ENCODE measurements at regions not wholly inside any gene's neighbourhood (a gene's known extent, or its start where the extent isn't known, plus 50 kb on each side); places are given as distances from the start of the nearest gene placed in this dataset.

- ATAC-seq = no peak
- TF ChIP-seq CSDC2 (CRISPR knock-in tag; IDR thresholded peaks at IDR 0.05) = no peak
- no peak for TF ChIP-seq ZNF565 (CRISPR knock-in tag; conservative IDR thresholded peaks at IDR 0.05; ENCODE audit: low read depth)
- no peak for TF ChIP-seq RARB (CRISPR knock-in tag; IDR thresholded peaks at IDR 0.05)
- no peak for TF ChIP-seq ESRRG (CRISPR knock-in tag; IDR thresholded peaks at IDR 0.05)
- no peak for TF ChIP-seq CREB5 (CRISPR knock-in tag; IDR thresholded peaks at IDR 0.05; ENCODE audit: low read depth)
- TF ChIP-seq PPARA (CRISPR knock-in tag; IDR thresholded peaks at IDR 0.05; ENCODE audit: borderline replicate concordance) = no peak
- TF ChIP-seq CSRNP3 (CRISPR knock-in tag; IDR thresholded peaks at IDR 0.05) = no peak
- TF ChIP-seq ARNTL (CRISPR knock-in tag; IDR thresholded peaks at IDR 0.05; ENCODE audit: borderline replicate concordance, low read depth) = no peak
- no peak for TF ChIP-seq ZFP3 (CRISPR knock-in tag; IDR thresholded peaks at IDR 0.05)
- no peak for TF ChIP-seq TSHZ2 (CRISPR knock-in tag; IDR thresholded peaks at IDR 0.05)
- no peak for TF ChIP-seq ZNF8 (CRISPR knock-in tag; IDR thresholded peaks at IDR 0.05)
- TF ChIP-seq ZNF70 (CRISPR knock-in tag; IDR thresholded peaks at IDR 0.05) = no peak
- TF ChIP-seq ISL1 (CRISPR knock-in tag; IDR thresholded peaks at IDR 0.05) = no peak
- TF ChIP-seq BACH2 (CRISPR knock-in tag; IDR thresholded peaks at IDR 0.05; ENCODE audit: borderline replicate concordance) = no peak
- no peak for TF ChIP-seq GLIS3 (CRISPR knock-in tag; IDR thresholded peaks at IDR 0.05)
- no peak for TF ChIP-seq SNAI2 (CRISPR knock-in tag; IDR thresholded peaks at IDR 0.05)
- TF ChIP-seq OSR1 (CRISPR knock-in tag; IDR thresholded peaks at IDR 0.05) = no peak
- TF ChIP-seq ZC3H10 (CRISPR knock-in tag; IDR thresholded peaks at IDR 0.05) = no peak
Observed at GRCh38 chr3:102904629-102905028, 469.8 kb downstream of the ZPLD1 start.

- no peak for ATAC-seq
- TF ChIP-seq ARNTL (CRISPR knock-in tag; IDR thresholded peaks at IDR 0.05; ENCODE audit: borderline replicate concordance, low read depth) (no peak), RARB (CRISPR knock-in tag; IDR thresholded peaks at IDR 0.05) (no peak), ZC3H10 (CRISPR knock-in tag; IDR thresholded peaks at IDR 0.05) (no peak), TSHZ2 (CRISPR knock-in tag; IDR thresholded peaks at IDR 0.05) (no peak), PPARA (CRISPR knock-in tag; IDR thresholded peaks at IDR 0.05; ENCODE audit: borderline replicate concordance) (no peak), ZNF70 (CRISPR knock-in tag; IDR thresholded peaks at IDR 0.05) (no peak), CSDC2 (CRISPR knock-in tag; IDR thresholded peaks at IDR 0.05) (no peak), CSRNP3 (CRISPR knock-in tag; IDR thresholded peaks at IDR 0.05) (no peak), POU6F1 (CRISPR knock-in tag; IDR thresholded peaks at IDR 0.05; ENCODE audit: borderline replicate concordance, low read depth) (no peak)
Observed at GRCh38 chr3:102905811-102906210, 471.0 kb downstream of the ZPLD1 start.
